ENCODE measurements at regions not wholly inside any gene's neighbourhood (a gene's known extent, or its start where the extent isn't known, plus 50 kb on each side); places are given as distances from the start of the nearest gene placed in this dataset.

GRCh38 chr6:119482850-119483285 is 133.3 kb upstream of the MAN1A1 start (continued):
- no peak for TF ChIP-seq PHF20 (IDR thresholded peaks at IDR 0.05; ENCODE audit: partially characterized antibody)
- TF ChIP-seq ZNF134 (CRISPR knock-in tag; conservative IDR thresholded peaks at IDR 0.05) = 0 out of 2 replicates have a peak, but pooled peaks have one; percentile 32
- TF ChIP-seq ZNF384 (IDR thresholded peaks at IDR 0.05; ENCODE audit: low read depth, low read length) = no peak
- TF ChIP-seq CREB1 (IDR thresholded peaks at IDR 0.05) = peak; percentile 62
- no peak for TF ChIP-seq CREB1 (CRISPR knock-in tag; IDR thresholded peaks at IDR 0.05)
- TF ChIP-seq RAD21 (CRISPR knock-in tag; conservative IDR thresholded peaks at IDR 0.05 in 1 of 2, IDR thresholded peaks at IDR 0.05 in 1 of 2) = 0 out of 4 replicates have a peak, but pooled peaks of 1 of the 2 experiments have one; percentile 4
- no peak for TF ChIP-seq NCOA2 (IDR thresholded peaks at IDR 0.05; ENCODE audit: partially characterized antibody in 2 of 2)
- TF ChIP-seq ZFP91 (CRISPR knock-in tag; IDR thresholded peaks at IDR 0.05) = no peak
- TF ChIP-seq, protein P1, sequence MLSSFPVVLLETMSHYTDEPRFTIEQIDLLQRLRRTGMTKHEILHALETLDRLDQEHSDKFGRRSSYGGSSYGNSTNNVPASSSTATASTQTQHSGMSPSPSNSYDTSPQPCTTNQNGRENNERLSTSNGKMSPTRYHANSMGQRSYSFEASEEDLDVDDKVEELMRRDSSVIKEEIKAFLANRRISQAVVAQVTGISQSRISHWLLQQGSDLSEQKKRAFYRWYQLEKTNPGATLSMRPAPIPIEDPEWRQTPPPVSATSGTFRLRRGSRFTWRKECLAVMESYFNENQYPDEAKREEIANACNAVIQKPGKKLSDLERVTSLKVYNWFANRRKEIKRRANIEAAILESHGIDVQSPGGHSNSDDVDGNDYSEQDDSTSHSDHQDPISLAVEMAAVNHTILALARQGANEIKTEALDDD (IDR thresholded peaks at IDR 0.05) = no peak
- peak; percentile 59 for TF ChIP-seq CREM (IDR thresholded peaks at IDR 0.05; ENCODE audit: low read depth)
- TF ChIP-seq, protein P2, sequence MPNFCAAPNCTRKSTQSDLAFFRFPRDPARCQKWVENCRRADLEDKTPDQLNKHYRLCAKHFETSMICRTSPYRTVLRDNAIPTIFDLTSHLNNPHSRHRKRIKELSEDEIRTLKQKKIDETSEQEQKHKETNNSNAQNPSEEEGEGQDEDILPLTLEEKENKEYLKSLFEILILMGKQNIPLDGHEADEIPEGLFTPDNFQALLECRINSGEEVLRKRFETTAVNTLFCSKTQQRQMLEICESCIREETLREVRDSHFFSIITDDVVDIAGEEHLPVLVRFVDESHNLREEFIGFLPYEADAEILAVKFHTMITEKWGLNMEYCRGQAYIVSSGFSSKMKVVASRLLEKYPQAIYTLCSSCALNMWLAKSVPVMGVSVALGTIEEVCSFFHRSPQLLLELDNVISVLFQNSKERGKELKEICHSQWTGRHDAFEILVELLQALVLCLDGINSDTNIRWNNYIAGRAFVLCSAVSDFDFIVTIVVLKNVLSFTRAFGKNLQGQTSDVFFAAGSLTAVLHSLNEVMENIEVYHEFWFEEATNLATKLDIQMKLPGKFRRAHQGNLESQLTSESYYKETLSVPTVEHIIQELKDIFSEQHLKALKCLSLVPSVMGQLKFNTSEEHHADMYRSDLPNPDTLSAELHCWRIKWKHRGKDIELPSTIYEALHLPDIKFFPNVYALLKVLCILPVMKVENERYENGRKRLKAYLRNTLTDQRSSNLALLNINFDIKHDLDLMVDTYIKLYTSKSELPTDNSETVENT (CRISPR knock-in tag; IDR thresholded peaks at IDR 0.05) = no peak
- TF ChIP-seq NFRKB (IDR thresholded peaks at IDR 0.05; ENCODE audit: low read depth) = no peak
- TF ChIP-seq MTA2 (IDR thresholded peaks at IDR 0.05; ENCODE audit: low read depth) = peak; percentile 52
- no peak for TF ChIP-seq ZNF347 (CRISPR knock-in tag; IDR thresholded peaks at IDR 0.05; ENCODE audit: low read depth)
- 0 out of 4 replicates have a peak, but pooled peaks of 1 of the 2 experiments have one; percentile 54 for TF ChIP-seq ARNT (IDR thresholded peaks at IDR 0.05)
- no peak for TF ChIP-seq ZC3H11A (IDR thresholded peaks at IDR 0.05; ENCODE audit: low read depth, low read length)
- TF ChIP-seq ARHGAP35 (IDR thresholded peaks at IDR 0.05; ENCODE audit: partially characterized antibody) = no peak
- no peak for TF ChIP-seq CHCHD3 (CRISPR knock-in tag; IDR thresholded peaks at IDR 0.05)
- TF ChIP-seq SMARCE1 (IDR thresholded peaks at IDR 0.05) = peak; percentile 76; the same call in 1 of the 2 replicates
- peak; percentile 76 for TF ChIP-seq EP300 (IDR thresholded peaks at IDR 0.05; ENCODE audit: low read length)
- TF ChIP-seq EHMT2 (IDR thresholded peaks at IDR 0.05) = 0 out of 2 replicates have a peak, but pooled peaks have one; percentile 57
- TF ChIP-seq DIDO1 (tag; IDR thresholded peaks at IDR 0.05; ENCODE audit: low read depth) = no peak
- TF ChIP-seq NFIC (IDR thresholded peaks at IDR 0.05) = peak; percentile 99
- no peak for TF ChIP-seq ZNF253 (CRISPR knock-in tag; conservative IDR thresholded peaks at IDR 0.05)
- peak; percentile 50 to 62 for TF ChIP-seq KDM1A (IDR thresholded peaks at IDR 0.05)
- TF ChIP-seq TAL1 (IDR thresholded peaks at IDR 0.05) = peak; percentile 78
- 0 out of 2 replicates have a peak, but pooled peaks have one; percentile 25 for TF ChIP-seq L3MBTL2 (IDR thresholded peaks at IDR 0.05)
